ENCODE measurements at regions not wholly inside any gene's neighbourhood (a gene's known extent, or its start where the extent isn't known, plus 50 kb on each side); places are given as distances from the start of the nearest gene placed in this dataset.

- Mint-ChIP-seq H3K36me3 (no peaks in the 10 kb centered on the region), H3K9me3 (peaks cover 6 to 29% (median 9%) of the 10 kb centered on the region in 5 donors), H3K4me1 (no peaks in the 10 kb centered on the region), H3K4me3 (no peak overlapping the region), H3K27me3 (no peaks in the 10 kb centered on the region), H3K27ac (no peak overlapping the region)
- Histone ChIP-seq H3K4me1 (ENCODE audit: insufficient read depth, low read length) (no peaks in the 10 kb centered on the region), H3K36me3 (ENCODE audit: insufficient read depth, low read length) (no peaks in the 10 kb centered on the region), H3K27me3 (ENCODE audit: insufficient read depth, low read length, poor library complexity, severe bottlenecking) (no peaks in the 10 kb centered on the region), H3K9me3 (ENCODE audit: low read length) (no peaks in the 10 kb centered on the region), H3K27ac (ENCODE audit: low read depth, low read length) (no peak overlapping the region), H3K4me3 (ENCODE audit: low read length) (no peak overlapping the region)
- no peak for DNase-seq
- CTCF ChIA-PET = no interaction called here
- POLR2A ChIA-PET = no interaction called here
Observed at GRCh38 chr7:125661677-125662076, 732.1 kb upstream of the POT1 start.

- ChIA-PET CTCF (no interaction called here), POLR2A (no interaction called here)
- H3K4me1 Mint-ChIP-seq = no peaks in the 10 kb centered on the region
Observed at GRCh38 chr7:125661006-125661405, 731.4 kb upstream of the POT1 start.

GRCh38 chr7:125654076-125654475 lies 724.5 kb upstream of the POT1 start:
- no peaks in the 10 kb centered on the region for H3K9me3 ChIP-seq (ENCODE audit: low read length)
- peaks cover 6 to 21% (median 11%) of the 10 kb centered on the region in 5 donors for H3K9me3 Mint-ChIP-seq
- no peaks in the 10 kb centered on the region for H3K4me1 ChIP-seq (ENCODE audit: insufficient read depth, low read length)
- no peaks in the 10 kb centered on the region for H3K4me1 Mint-ChIP-seq
- no peak overlapping the region for H3K4me3 Mint-ChIP-seq
- no peak overlapping the region for H3K4me3 ChIP-seq (ENCODE audit: low read length)
- no peak overlapping the region for H3K27ac Mint-ChIP-seq
- POLR2A ChIA-PET = no interaction called here
- no peaks in the 10 kb centered on the region for H3K27me3 ChIP-seq (ENCODE audit: insufficient read depth, low read length, poor library complexity, severe bottlenecking)
- H3K27me3 Mint-ChIP-seq = no peaks in the 10 kb centered on the region
- CTCF ChIA-PET = no interaction called here
- DNase-seq = no peak
- no peaks in the 10 kb centered on the region for H3K36me3 ChIP-seq (ENCODE audit: insufficient read depth, low read length)
- no peaks in the 10 kb centered on the region for H3K36me3 Mint-ChIP-seq
- H3K27ac ChIP-seq (ENCODE audit: low read depth, low read length) = no peak overlapping the region

More at GRCh38 chr7:125661006-125661405, 731.4 kb upstream of the POT1 start:
- H3K36me3 ChIP-seq (ENCODE audit: insufficient read depth, low read length) = no peaks in the 10 kb centered on the region
- no peaks in the 10 kb centered on the region for H3K36me3 Mint-ChIP-seq
- DNase-seq = no peak
- H3K4me1 ChIP-seq (ENCODE audit: insufficient read depth, low read length) = no peaks in the 10 kb centered on the region
- H3K27me3 ChIP-seq (ENCODE audit: insufficient read depth, low read length, poor library complexity, severe bottlenecking) = no peaks in the 10 kb centered on the region
- no peak overlapping the region for H3K4me3 Mint-ChIP-seq
- H3K9me3 ChIP-seq (ENCODE audit: low read length) = no peaks in the 10 kb centered on the region
- H3K4me3 ChIP-seq (ENCODE audit: low read length) = no peak overlapping the region
- H3K27ac ChIP-seq (ENCODE audit: low read depth, low read length) = no peak overlapping the region
- peaks cover 6 to 33% (median 9%) of the 10 kb centered on the region in 5 donors for H3K9me3 Mint-ChIP-seq
- no peaks in the 10 kb centered on the region for H3K27me3 Mint-ChIP-seq
- H3K27ac Mint-ChIP-seq = no peak overlapping the region

GRCh38 chr7:125651823-125652528 lies 722.4 kb upstream of the POT1 start:
- Mint-ChIP-seq H3K9me3 (peaks cover 5 to 34% (median 10%) of the 10 kb centered on the region in 5 donors), H3K4me1 (no peaks in the 10 kb centered on the region), H3K27ac (no peak overlapping the region), H3K36me3 (no peaks in the 10 kb centered on the region), H3K4me3 (no peak overlapping the region), H3K27me3 (no peaks in the 10 kb centered on the region)
- H3K27me3 ChIP-seq (ENCODE audit: insufficient read depth, low read length, poor library complexity, severe bottlenecking) = no peaks in the 10 kb centered on the region
- no peak overlapping the region for H3K4me3 ChIP-seq (ENCODE audit: low read length)
- no peaks in the 10 kb centered on the region for H3K9me3 ChIP-seq (ENCODE audit: low read length)
- no peak overlapping the region for H3K27ac ChIP-seq (ENCODE audit: low read depth, low read length)
- ChIA-PET POLR2A (no interaction called here), CTCF (no interaction called here)
- H3K4me1 ChIP-seq (ENCODE audit: insufficient read depth, low read length) = no peaks in the 10 kb centered on the region
- DNase-seq = no peak
- no peaks in the 10 kb centered on the region for H3K36me3 ChIP-seq (ENCODE audit: insufficient read depth, low read length)

- Mint-ChIP-seq H3K27me3 (no peaks in the 10 kb centered on the region), H3K36me3 (no peaks in the 10 kb centered on the region), H3K27ac (no peak overlapping the region), H3K4me1 (no peaks in the 10 kb centered on the region), H3K9me3 (peaks cover 9 to 28% (median 10%) of the 10 kb centered on the region in 5 donors), H3K4me3 (no peak overlapping the region)
- ChIA-PET CTCF (no interaction called here), POLR2A (no interaction called here)
- Histone ChIP-seq H3K4me3 (ENCODE audit: low read length) (no peak overlapping the region), H3K9me3 (ENCODE audit: low read length) (no peaks in the 10 kb centered on the region), H3K36me3 (ENCODE audit: insufficient read depth, low read length) (no peaks in the 10 kb centered on the region), H3K27ac (ENCODE audit: low read depth, low read length) (no peak overlapping the region), H3K4me1 (ENCODE audit: insufficient read depth, low read length) (no peaks in the 10 kb centered on the region), H3K27me3 (ENCODE audit: insufficient read depth, low read length, poor library complexity, severe bottlenecking) (no peaks in the 10 kb centered on the region)
- no peak for DNase-seq
Observed at GRCh38 chr7:125648543-125648942, 718.9 kb upstream of the POT1 start.

- no peak overlapping the region for H3K4me3 Mint-ChIP-seq
- H3K36me3 Mint-ChIP-seq = no peaks in the 10 kb centered on the region
- Histone ChIP-seq H3K27me3 (ENCODE audit: insufficient read depth, low read length, poor library complexity, severe bottlenecking) (no peaks in the 10 kb centered on the region), H3K36me3 (ENCODE audit: insufficient read depth, low read length) (no peaks in the 10 kb centered on the region), H3K4me1 (ENCODE audit: insufficient read depth, low read length) (no peaks in the 10 kb centered on the region), H3K4me3 (ENCODE audit: low read length) (no peak overlapping the region), H3K9me3 (ENCODE audit: low read length) (no peaks in the 10 kb centered on the region), H3K27ac (ENCODE audit: low read depth, low read length) (no peak overlapping the region)
- no peak for DNase-seq
- no peaks in the 10 kb centered on the region for H3K4me1 Mint-ChIP-seq
- CTCF ChIA-PET = no interaction called here
- no peaks in the 10 kb centered on the region for H3K27me3 Mint-ChIP-seq
- H3K27ac Mint-ChIP-seq = no peak overlapping the region
- H3K9me3 Mint-ChIP-seq = peaks cover 8 to 40% (median 12%) of the 10 kb centered on the region in 5 donors
- POLR2A ChIA-PET = no interaction called here
Observed at GRCh38 chr7:125645770-125646169, 716.1 kb upstream of the POT1 start.

GRCh38 chr7:125644109-125644508 lies 714.5 kb upstream of the POT1 start:
- Mint-ChIP-seq H3K4me3 (no peak overlapping the region), H3K4me1 (no peaks in the 10 kb centered on the region), H3K27me3 (no peaks in the 10 kb centered on the region), H3K9me3 (peaks cover 8 to 40% (median 11%) of the 10 kb centered on the region in 5 donors), H3K27ac (no peak overlapping the region), H3K36me3 (no peaks in the 10 kb centered on the region)
- H3K36me3 ChIP-seq (ENCODE audit: insufficient read depth, low read length) = no peaks in the 10 kb centered on the region
- no peaks in the 10 kb centered on the region for H3K27me3 ChIP-seq (ENCODE audit: insufficient read depth, low read length, poor library complexity, severe bottlenecking)
- ChIA-PET CTCF (no interaction called here), POLR2A (no interaction called here)
- no peaks in the 10 kb centered on the region for H3K4me1 ChIP-seq (ENCODE audit: insufficient read depth, low read length)
- no peaks in the 10 kb centered on the region for H3K9me3 ChIP-seq (ENCODE audit: low read length)
- no peak overlapping the region for H3K27ac ChIP-seq (ENCODE audit: low read depth, low read length)
- no peak overlapping the region for H3K4me3 ChIP-seq (ENCODE audit: low read length)
- no peak for DNase-seq

- Mint-ChIP-seq H3K9me3 (peaks cover 4 to 34% (median 11%) of the 10 kb centered on the region in 5 donors), H3K4me3 (no peak overlapping the region), H3K27me3 (no peaks in the 10 kb centered on the region), H3K36me3 (no peaks in the 10 kb centered on the region), H3K4me1 (no peaks in the 10 kb centered on the region), H3K27ac (no peak overlapping the region)
- CTCF ChIA-PET = no interaction called here
- Histone ChIP-seq H3K36me3 (ENCODE audit: insufficient read depth, low read length) (no peaks in the 10 kb centered on the region), H3K4me3 (ENCODE audit: low read length) (no peak overlapping the region), H3K27me3 (ENCODE audit: insufficient read depth, low read length, poor library complexity, severe bottlenecking) (no peaks in the 10 kb centered on the region), H3K9me3 (ENCODE audit: low read length) (no peaks in the 10 kb centered on the region), H3K27ac (ENCODE audit: low read depth, low read length) (no peak overlapping the region), H3K4me1 (ENCODE audit: insufficient read depth, low read length) (no peaks in the 10 kb centered on the region)
- no peak for DNase-seq
- POLR2A ChIA-PET = no interaction called here
Observed at GRCh38 chr7:125643302-125643701, 713.7 kb upstream of the POT1 start.

GRCh38 chr7:125641884-125642283 lies 712.3 kb upstream of the POT1 start:
- DNase-seq = no peak
- no peaks in the 10 kb centered on the region for H3K36me3 Mint-ChIP-seq
- H3K4me1 Mint-ChIP-seq = no peaks in the 10 kb centered on the region
- no peak overlapping the region for H3K4me3 ChIP-seq (ENCODE audit: low read length)
- CTCF ChIA-PET = no interaction called here
- no peaks in the 10 kb centered on the region for H3K4me1 ChIP-seq (ENCODE audit: insufficient read depth, low read length)
- no peaks in the 10 kb centered on the region for H3K27me3 Mint-ChIP-seq
- no peaks in the 10 kb centered on the region for H3K9me3 ChIP-seq (ENCODE audit: low read length)
- H3K27ac Mint-ChIP-seq = no peak overlapping the region
- H3K27ac ChIP-seq (ENCODE audit: low read depth, low read length) = no peak overlapping the region
- H3K27me3 ChIP-seq (ENCODE audit: insufficient read depth, low read length, poor library complexity, severe bottlenecking) = no peaks in the 10 kb centered on the region
- no peak overlapping the region for H3K4me3 Mint-ChIP-seq
- H3K9me3 Mint-ChIP-seq = peaks cover 2 to 26% (median 8%) of the 10 kb centered on the region in 5 donors
- H3K36me3 ChIP-seq (ENCODE audit: insufficient read depth, low read length) = no peaks in the 10 kb centered on the region
- POLR2A ChIA-PET = no interaction called here
